Stomach smooth muscle (tissue), 2 donors: ENCODE measurements at regions not wholly inside any gene's neighbourhood (a gene's known extent, or its start where the extent isn't known, plus 50 kb on each side); places are given as distances from the start of the nearest gene placed in this dataset.

Experiments
- H3K27ac ChIP-seq: one replicate; pipeline ENCODE4 v1.7.0; 2013; ENCODE audit warnings: mild to moderate bottlenecking, low read length, inconsistent platforms
- H3K27me3 ChIP-seq, 2 donors: one replicate each; pipeline ENCODE4 v1.7.0; 2013; ENCODE audit warnings: low read length in 2 of 2; ENCODE audit not compliant: insufficient read depth in 2 of 2, control insufficient read depth in 1 of 2
- H3K36me3 ChIP-seq, 2 donors: one replicate each; pipeline ENCODE4 v1.7.0; 2013; ENCODE audit warnings: low read length in 2 of 2; ENCODE audit not compliant: control insufficient read depth in 2 of 2, insufficient read depth in 2 of 2
- H3K4me1 ChIP-seq: one replicate; pipeline ENCODE4 v1.7.0; 2013; ENCODE audit warnings: low read length; ENCODE audit not compliant: control insufficient read depth, insufficient read depth
- H3K4me3 ChIP-seq, 2 donors: one replicate each; pipeline ENCODE4 v1.7.0; 2013; ENCODE audit warnings: low read length in 2 of 2
- H3K9ac ChIP-seq, 2 donors: one replicate each; pipeline ENCODE4 v1.7.0; 2013; ENCODE audit warnings: low read length in 2 of 2, mild to moderate bottlenecking in 1 of 2
- H3K9me3 ChIP-seq, 2 donors: one replicate each; pipeline ENCODE4 v1.7.0; 2013; ENCODE audit warnings: low read length in 2 of 2; ENCODE audit not compliant: control insufficient read depth in 2 of 2
- donor health status: healthy.
- donor health status: Pancreatic carcinoma.

DNA sequence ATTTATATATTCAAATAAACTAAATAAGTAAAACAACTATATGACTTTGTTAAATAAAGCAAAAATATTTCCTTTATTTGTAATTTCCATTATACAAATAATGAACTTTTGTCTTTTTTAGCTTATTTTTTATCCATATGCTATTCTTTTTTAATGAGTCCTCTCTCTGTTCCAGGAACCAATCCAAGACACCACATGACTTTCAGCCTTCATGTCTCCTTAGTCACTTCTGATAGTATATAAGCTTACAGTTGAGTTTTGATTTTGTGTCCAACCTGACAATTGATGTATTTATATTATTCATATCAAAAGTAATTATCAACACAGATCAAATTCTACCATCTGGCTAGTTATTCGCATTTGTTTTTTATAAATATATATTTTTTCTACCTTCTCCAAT is 582.3 kb upstream of the GJE1 start:
- Histone ChIP-seq H3K27me3 (no peaks in the 10 kb centered on the region), H3K36me3 (no peaks in the 10 kb centered on the region), H3K4me3 (no peak overlapping the region), H3K27ac (no peak overlapping the region), H3K9me3 (peaks cover 0 to 4% of the 10 kb centered on the region in 2 donors), H3K9ac (no peak overlapping the region), H3K4me1 (no peaks in the 10 kb centered on the region)

DNA sequence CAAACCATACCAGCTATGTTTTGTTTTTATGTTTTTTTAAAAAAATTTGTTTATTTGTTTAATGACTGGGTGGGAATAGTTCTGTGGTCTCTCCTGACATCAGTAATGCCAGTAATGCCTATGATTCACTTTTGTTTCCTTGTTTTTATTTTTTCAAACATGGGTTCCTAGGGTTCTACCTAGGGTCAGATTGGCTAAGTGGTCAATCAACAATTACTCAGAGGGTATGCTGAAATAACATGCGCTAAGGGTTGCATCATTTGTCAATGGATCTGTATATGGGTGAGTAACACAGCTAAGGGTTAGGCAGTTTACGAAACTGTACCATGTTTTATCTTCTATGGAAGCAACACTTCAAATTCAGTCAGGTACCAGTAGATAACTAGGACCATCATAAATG is 583.8 kb upstream of the GJE1 start:
- Histone ChIP-seq H3K4me1 (no peaks in the 10 kb centered on the region), H3K27ac (no peak overlapping the region), H3K9me3 (peaks cover 0 to 4% of the 10 kb centered on the region in 2 donors), H3K36me3 (no peaks in the 10 kb centered on the region), H3K27me3 (no peaks in the 10 kb centered on the region), H3K9ac (no peak overlapping the region), H3K4me3 (no peak overlapping the region)

DNA sequence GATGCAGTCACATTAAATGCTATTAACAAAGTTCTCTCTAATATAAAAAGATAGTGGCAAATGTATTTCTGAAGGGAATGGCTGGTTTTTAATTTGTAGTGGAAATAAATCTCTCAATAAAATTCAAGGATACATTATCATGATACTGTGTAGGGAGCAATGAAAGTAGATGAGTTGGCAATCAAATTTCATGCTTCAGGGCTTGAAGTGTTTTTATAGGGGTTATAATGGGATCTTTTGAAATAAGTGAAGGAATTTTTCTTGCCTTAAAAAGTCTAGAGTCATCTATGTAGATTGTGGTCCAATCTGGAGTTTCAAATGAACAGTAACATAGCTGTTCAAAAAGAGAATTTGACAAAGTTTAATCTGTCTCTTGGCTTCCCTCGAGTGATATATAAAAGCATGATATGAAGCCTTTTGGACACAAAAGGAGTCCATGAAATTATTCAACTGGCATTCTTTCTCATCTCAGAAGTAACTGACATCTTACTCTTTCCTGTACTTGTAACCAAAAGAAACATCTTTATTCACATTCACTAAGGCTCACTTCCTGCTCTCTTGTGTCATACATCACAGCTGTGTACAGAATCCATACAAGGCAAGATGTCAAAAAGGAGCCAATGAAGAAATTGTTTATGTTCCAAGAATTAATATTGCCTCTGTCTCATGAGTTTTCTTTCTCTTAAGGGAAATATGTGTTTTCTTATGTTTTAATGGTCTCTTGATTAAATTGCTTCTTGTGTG is 591.0 kb upstream of the GJE1 start:
- no peak overlapping the region for H3K27ac ChIP-seq
- H3K36me3 ChIP-seq, result no peaks in the 10 kb centered on the region
- no peak overlapping the region for H3K4me3 ChIP-seq
- H3K27me3 ChIP-seq, result no peaks in the 10 kb centered on the region
- peaks cover 3% of the 10 kb centered on the region for H3K4me1 ChIP-seq
- H3K9me3 ChIP-seq, result no peaks in the 10 kb centered on the region
- H3K9ac ChIP-seq, result no peak overlapping the region

DNA sequence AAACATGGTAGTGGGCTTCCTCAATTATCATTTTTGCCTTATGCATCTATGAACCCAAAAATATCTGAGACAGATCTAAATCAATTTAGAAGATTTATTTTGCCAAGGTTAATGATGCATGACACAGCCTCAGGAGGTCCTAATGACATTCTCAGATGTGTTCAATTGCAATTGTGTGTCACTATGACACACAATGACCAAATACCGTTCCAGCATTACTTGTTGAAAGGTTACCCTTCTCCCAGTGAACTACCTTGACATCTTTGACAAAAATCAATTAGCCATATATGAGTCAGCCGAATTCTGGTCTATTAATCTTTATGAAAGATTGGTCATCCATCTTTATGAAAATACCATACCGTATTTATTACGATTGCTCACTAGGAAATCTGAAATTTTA is 592.5 kb upstream of the GJE1 start:
- Histone ChIP-seq H3K27ac (no peak overlapping the region), H3K4me3 (no peak overlapping the region), H3K27me3 (no peaks in the 10 kb centered on the region), H3K4me1 (peaks cover 3% of the 10 kb centered on the region), H3K9ac (no peak overlapping the region), H3K36me3 (no peaks in the 10 kb centered on the region), H3K9me3 (no peaks in the 10 kb centered on the region)

DNA sequence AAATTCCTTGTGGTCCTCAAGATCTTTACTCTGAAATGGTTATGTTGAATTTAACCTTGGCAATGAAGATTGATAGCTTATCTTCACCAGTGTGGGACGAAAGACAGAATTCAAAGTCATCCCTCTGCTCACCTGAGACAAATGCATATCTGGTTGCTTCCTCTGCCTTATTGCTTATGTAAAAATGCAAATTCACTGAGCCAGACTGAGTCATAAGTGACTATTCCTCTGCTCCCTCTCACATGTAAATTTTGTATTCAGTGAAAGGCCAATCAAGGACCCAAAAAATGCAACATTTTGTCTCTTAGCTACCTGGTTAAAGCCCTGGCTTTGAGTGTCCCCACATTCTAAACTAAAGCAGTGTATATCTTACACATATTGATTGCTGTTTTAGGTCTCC is 593.1 kb upstream of the GJE1 start:
- H3K27ac ChIP-seq, result no peak overlapping the region
- H3K27me3 ChIP-seq, result no peaks in the 10 kb centered on the region
- no peaks in the 10 kb centered on the region for H3K9me3 ChIP-seq
- no peak overlapping the region for H3K9ac ChIP-seq
- no peaks in the 10 kb centered on the region for H3K36me3 ChIP-seq
- peaks cover 3% of the 10 kb centered on the region for H3K4me1 ChIP-seq
- H3K4me3 ChIP-seq, result no peak overlapping the region

DNA sequence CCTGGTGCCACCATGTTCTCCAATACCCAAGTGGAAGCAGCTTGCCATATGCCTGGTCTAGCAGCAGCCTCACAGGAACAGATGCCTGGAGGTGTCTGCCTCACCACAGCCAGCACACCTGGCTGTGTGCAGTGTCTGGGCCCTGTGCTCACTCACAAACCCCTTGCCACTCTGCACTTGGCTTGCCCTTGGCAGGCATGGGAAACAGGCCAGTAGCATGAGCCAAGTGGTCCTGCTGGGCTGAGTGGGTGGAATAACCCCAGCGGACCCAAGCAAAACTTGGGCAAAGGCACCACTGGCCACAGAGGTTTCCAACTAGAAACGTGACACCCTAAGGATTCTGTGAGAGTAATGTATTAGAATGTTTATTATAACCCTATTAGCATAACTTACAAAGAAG is 600.5 kb upstream of the GJE1 start:
- Histone ChIP-seq H3K27ac (no peak overlapping the region), H3K27me3 (no peaks in the 10 kb centered on the region), H3K36me3 (no peaks in the 10 kb centered on the region), H3K9ac (no peak overlapping the region), H3K4me3 (no peak overlapping the region), H3K9me3 (no peaks in the 10 kb centered on the region), H3K4me1 (no peaks in the 10 kb centered on the region)

DNA sequence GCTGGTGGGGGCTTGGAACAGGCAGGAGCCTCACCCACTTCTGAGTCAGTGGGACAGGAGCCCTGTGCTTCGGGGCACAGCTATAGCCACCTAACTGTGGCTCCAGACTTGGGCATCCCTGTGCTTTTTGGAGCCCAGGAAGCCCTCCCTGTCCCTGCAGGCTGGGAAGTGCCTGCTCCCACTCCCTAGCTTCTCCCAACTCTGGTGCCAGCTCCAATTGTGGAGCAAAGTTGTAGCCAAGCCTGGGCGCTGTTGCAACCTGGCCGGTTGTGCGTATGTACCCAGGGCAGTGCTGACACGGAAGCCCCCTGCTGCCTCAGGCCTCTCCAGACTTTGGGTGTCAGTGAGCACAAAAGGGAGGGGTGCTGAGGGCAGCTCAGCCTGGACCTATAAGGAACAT is 601.7 kb upstream of the GJE1 start:
- no peak overlapping the region for H3K9ac ChIP-seq
- H3K27me3 ChIP-seq, result no peaks in the 10 kb centered on the region
- no peaks in the 10 kb centered on the region for H3K9me3 ChIP-seq
- H3K4me1 ChIP-seq, result no peaks in the 10 kb centered on the region
- no peak overlapping the region for H3K4me3 ChIP-seq
- no peak overlapping the region for H3K27ac ChIP-seq
- H3K36me3 ChIP-seq, result no peaks in the 10 kb centered on the region

DNA sequence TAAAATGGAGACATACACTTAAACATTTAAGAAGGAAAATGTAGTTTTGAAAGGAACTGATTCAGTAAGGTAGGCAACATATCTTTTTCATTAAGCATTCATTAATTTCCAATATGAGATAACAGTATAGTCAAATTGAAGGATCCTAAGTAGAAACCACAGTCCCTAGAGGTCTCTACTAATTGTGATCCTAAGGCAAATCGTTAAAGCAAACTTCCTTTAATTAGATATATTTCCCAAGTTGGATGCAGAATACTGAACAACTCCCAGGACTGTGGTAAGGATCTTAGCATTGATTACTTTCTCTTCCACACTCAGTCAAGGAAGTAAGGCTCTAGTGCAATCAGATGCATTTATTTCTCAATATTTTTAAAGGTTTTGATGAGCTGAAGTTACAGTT is 604.1 kb upstream of the GJE1 start:
- Histone ChIP-seq H3K27ac (no peak overlapping the region), H3K4me3 (no peak overlapping the region), H3K9ac (no peak overlapping the region), H3K4me1 (no peaks in the 10 kb centered on the region), H3K9me3 (no peaks in the 10 kb centered on the region), H3K27me3 (no peaks in the 10 kb centered on the region), H3K36me3 (no peaks in the 10 kb centered on the region)

DNA sequence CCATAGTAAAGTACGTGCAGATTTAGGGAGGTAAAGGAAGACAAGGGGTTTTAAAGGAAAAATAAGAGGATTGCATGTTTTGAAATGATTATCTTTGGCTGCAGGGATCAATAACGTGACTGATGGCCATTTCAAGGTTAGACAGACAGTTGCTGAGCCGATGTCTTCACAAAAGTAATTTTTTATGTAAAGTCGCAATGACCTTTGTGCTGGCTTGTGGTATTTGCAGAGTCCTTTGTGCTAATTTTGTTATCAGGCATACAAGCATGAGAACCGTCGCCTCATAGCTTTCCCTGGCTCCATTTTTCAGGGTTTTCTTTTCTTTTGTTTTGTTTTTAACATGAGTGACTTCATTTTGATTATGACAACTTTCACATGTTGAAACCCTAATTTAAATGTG is 605.7 kb upstream of the GJE1 start:
- Histone ChIP-seq H3K27ac (no peak overlapping the region), H3K9me3 (no peaks in the 10 kb centered on the region)

DNA sequence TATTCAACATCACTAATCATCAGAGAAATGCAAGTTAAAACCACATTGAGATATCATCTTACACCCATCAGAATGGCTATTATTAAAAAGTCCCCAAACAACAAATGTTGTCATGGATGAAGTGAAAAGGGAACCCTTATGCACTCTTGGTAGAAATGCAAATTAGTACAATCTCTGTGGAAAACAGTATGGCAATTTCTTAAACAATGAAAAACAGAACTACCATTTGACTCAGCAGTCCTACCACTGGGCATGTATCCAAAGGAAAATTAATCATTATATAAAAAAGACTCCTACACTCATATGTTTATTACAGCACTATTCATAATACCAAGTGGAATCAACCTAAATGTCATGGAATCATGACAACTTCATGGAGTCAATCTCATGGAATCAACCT is 611.3 kb upstream of the GJE1 start:
- Histone ChIP-seq H3K4me1 (no peaks in the 10 kb centered on the region), H3K9ac (no peak overlapping the region), H3K9me3 (no peaks in the 10 kb centered on the region), H3K4me3 (no peak overlapping the region), H3K27me3 (no peaks in the 10 kb centered on the region), H3K27ac (no peak overlapping the region), H3K36me3 (no peaks in the 10 kb centered on the region)

More for the DNA sequence above, 605.7 kb upstream of the GJE1 start:
- Histone ChIP-seq H3K4me1 (no peaks in the 10 kb centered on the region), H3K27me3 (no peaks in the 10 kb centered on the region), H3K9ac (no peak overlapping the region), H3K4me3 (no peak overlapping the region), H3K36me3 (no peaks in the 10 kb centered on the region)

DNA sequence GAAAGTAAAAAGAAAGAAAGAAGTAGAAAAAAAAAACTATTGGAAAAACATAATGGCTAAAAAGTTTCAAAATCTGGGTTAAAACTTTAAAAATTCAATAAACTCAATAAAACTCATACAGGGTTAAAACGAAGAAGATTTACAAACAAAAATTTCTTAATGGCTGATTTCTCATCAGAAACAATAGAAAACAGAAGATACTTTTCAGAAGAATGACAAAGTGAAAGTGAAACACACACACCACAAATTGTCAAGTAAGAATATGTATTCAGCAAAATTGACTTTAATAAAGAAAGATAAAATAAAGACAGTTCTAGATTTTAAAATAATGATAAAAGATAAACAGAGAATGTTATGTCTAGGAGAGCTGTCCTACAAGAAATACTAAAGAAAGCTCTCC is 618.9 kb upstream of the GJE1 start:
- no peak overlapping the region for H3K4me3 ChIP-seq
- no peaks in the 10 kb centered on the region for H3K9me3 ChIP-seq
- H3K9ac ChIP-seq, result no peak overlapping the region
- H3K27ac ChIP-seq, result no peak overlapping the region
- H3K36me3 ChIP-seq, result no peaks in the 10 kb centered on the region
- no peaks in the 10 kb centered on the region for H3K4me1 ChIP-seq
- no peaks in the 10 kb centered on the region for H3K27me3 ChIP-seq
